ENCODE measurements at regions not wholly inside any gene's neighbourhood (a gene's known extent, or its start where the extent isn't known, plus 50 kb on each side); places are given as distances from the start of the nearest gene placed in this dataset.

DNA sequence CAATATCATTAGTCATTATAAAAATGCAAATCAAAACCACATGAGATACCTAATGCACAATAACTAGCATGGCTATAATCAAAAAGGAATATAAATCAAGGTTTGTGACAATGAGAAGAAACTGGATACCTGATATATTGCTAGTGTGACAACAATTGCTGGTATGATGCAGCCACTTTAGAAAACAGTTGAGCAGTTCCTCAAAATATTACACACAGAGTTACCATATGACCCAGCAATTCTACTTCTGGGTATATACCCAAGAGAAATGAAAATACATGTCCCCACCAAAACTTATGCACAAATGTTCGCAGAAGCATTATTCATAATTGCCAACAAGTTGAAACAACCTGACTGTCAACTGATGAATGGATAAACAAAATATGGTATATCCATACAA lies 339.7 kb upstream of the POU5F2 start:
- Histone ChIP-seq H2BK15ac (ENCODE audit: low read depth, low read length) (no peak overlapping the region), H3K18ac (ENCODE audit: insufficient read length, low read depth, low read length) (no peak overlapping the region), H3K4me2 (ENCODE audit: insufficient read depth, insufficient read length, low read length) (no peak overlapping the region), H2BK120ac (ENCODE audit: low read depth, low read length, poor library complexity, severe bottlenecking) (no peak overlapping the region), H4K91ac (ENCODE audit: insufficient read length, low read depth, low read length) (no peak overlapping the region), H3K23me2 (ENCODE audit: insufficient read length, low read depth, low read length, poor library complexity, severe bottlenecking) (no peaks in the 10 kb centered on the region), H3K27me3 (ENCODE audit: insufficient read depth, low read length) (no peaks in the 10 kb centered on the region), H3K9me3 (ENCODE audit: control insufficient read depth, low read depth, low read length) (no peaks in the 10 kb centered on the region), H3K23ac (ENCODE audit: insufficient read length, low read depth, low read length) (no peak overlapping the region), H3K79me1 (ENCODE audit: insufficient read depth, low read depth, low read length, poor library complexity, severe bottlenecking) (no peaks in the 10 kb centered on the region), H4K5ac (ENCODE audit: insufficient read length, low read depth, low read length) (no peak overlapping the region), H3T11ph (ENCODE audit: low read length) (no peak overlapping the region), H4K8ac (replicated peaks; ENCODE audit: insufficient read length, low read depth, low read length) (no peak overlapping the region), H2AFZ (ENCODE audit: low read length) (no peak overlapping the region), H4K20me1 (ENCODE audit: control insufficient read depth, insufficient read depth, insufficient read length) (no peaks in the 10 kb centered on the region), H2BK5ac (ENCODE audit: insufficient read length, low read length) (no peak overlapping the region), H3K79me2 (ENCODE audit: insufficient read depth, low read length) (no peaks in the 10 kb centered on the region), H2BK20ac (ENCODE audit: low read depth, low read length, poor library complexity, severe bottlenecking) (no peak overlapping the region), H3K56ac (ENCODE audit: insufficient read length, low read depth, low read length) (no peak overlapping the region), H2AK5ac (ENCODE audit: insufficient read length, low read length) (no peak overlapping the region), H3K27ac (ENCODE audit: insufficient read length, low read depth, low read length) (no peak overlapping the region), H3K4ac (ENCODE audit: low read depth, low read length) (no peak overlapping the region), H3K4me1 (ENCODE audit: insufficient read depth, low read length) (no peaks in the 10 kb centered on the region), H3K9ac (ENCODE audit: extremely low read depth, insufficient read length, low read length) (no peak overlapping the region), H2BK12ac (ENCODE audit: insufficient read length, low read depth, low read length) (no peak overlapping the region), H3K14ac (ENCODE audit: insufficient read depth, low read length) (no peak overlapping the region)
- Mint-ChIP-seq H3K4me3 (no peak overlapping the region), H3K27ac (no peak overlapping the region), H3K9me3 (no peaks in the 10 kb centered on the region; a peak in 2 of 5 replicates), H3K27me3 (ENCODE audit: low read depth) (no peaks in the 10 kb centered on the region), H3K4me1 (peaks cover 0 to 4% of the 10 kb centered on the region in 2 experiments; a peak in 2 of 4 replicates), H3K36me3 (ENCODE audit: insufficient read depth in 1 of 3, low read depth in 3 of 3) (no peaks in the 10 kb centered on the region; a peak in 1 of 7 replicates)
- TF ChIP-seq, protein P1, sequence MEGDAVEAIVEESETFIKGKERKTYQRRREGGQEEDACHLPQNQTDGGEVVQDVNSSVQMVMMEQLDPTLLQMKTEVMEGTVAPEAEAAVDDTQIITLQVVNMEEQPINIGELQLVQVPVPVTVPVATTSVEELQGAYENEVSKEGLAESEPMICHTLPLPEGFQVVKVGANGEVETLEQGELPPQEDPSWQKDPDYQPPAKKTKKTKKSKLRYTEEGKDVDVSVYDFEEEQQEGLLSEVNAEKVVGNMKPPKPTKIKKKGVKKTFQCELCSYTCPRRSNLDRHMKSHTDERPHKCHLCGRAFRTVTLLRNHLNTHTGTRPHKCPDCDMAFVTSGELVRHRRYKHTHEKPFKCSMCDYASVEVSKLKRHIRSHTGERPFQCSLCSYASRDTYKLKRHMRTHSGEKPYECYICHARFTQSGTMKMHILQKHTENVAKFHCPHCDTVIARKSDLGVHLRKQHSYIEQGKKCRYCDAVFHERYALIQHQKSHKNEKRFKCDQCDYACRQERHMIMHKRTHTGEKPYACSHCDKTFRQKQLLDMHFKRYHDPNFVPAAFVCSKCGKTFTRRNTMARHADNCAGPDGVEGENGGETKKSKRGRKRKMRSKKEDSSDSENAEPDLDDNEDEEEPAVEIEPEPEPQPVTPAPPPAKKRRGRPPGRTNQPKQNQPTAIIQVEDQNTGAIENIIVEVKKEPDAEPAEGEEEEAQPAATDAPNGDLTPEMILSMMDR (conservative IDR thresholded peaks at IDR 0.05) = no peak
- no CpG with 5 or more reads among the region's 1 CpG for WGBS (ENCODE audit: extremely low coverage, insufficient read length, low lambda C conversion rate)
- no peak for DNase-seq

Measured in H9 (cell line).